BE2C (cell line): ENCODE measurements at regions not wholly inside any gene's neighbourhood (a gene's known extent, or its start where the extent isn't known, plus 50 kb on each side); places are given as distances from the start of the nearest gene placed in this dataset.

Experiments used
- DNase-seq: peaks from one replicate; pipeline ENCODE4 v3.0.0-alpha.2; 2020
- H3K27me3 ChIP-seq: fragments of 250-450 bp; sonication (Bioruptor Pico); 2 replicates; pipeline ENCODE4 v1.5.1; 2020; ENCODE audit warnings: mild to moderate bottlenecking
- H3K36me3 ChIP-seq: fragments of 250-450 bp; sonication (Bioruptor Pico); 2 replicates; pipeline ENCODE4 v1.5.1; 2020; ENCODE audit warnings: mild to moderate bottlenecking
- H3K4me1 ChIP-seq: fragments of 250-450 bp; sonication (Bioruptor Pico); 2 replicates; pipeline ENCODE4 v1.5.1; 2020
- H3K4me3 ChIP-seq: 2 replicates; pipeline ENCODE4 v1.5.1; 2011; ENCODE audit warnings: low read depth, low read length
- H3K9me3 ChIP-seq: fragments of 250-450 bp; sonication (Bioruptor Pico); 2 replicates; pipeline ENCODE4 v1.5.1; 2020
- TF ChIP-seq, protein P1 (sequence below): IDR thresholded peaks from 2 replicates; pipeline ENCODE4 v1.5.1; 2012; ENCODE audit warnings: mild to moderate bottlenecking, low read depth, low read length

DNA sequence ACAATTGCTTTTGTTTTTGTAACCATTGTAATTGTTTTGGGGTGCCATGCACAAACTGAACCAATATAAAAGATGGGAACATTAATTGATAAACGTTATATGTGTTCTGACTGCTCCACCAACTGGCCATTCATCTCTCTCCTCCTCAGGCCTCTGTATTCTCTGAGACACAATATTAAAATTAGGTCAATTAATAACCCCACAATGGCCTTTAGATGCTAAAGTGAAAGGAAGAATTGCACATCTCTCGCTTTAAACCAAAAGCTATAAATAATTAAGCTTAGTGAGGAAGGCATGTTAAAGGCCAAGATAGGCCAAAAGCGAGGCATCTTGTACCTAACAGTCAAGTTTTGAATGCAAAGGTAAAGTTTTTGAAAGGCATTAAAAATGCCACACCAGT is 448.4 kb upstream of the ITGA1 start:
- Histone ChIP-seq H3K36me3 (no peaks in the 10 kb centered on the region), H3K4me1 (peaks cover 13% of the 10 kb centered on the region), H3K4me3 (no peak overlapping the region), H3K9me3 (no peaks in the 10 kb centered on the region), H3K27me3 (no peaks in the 10 kb centered on the region)
- DNase-seq = no peak
- TF ChIP-seq, protein P1, sequence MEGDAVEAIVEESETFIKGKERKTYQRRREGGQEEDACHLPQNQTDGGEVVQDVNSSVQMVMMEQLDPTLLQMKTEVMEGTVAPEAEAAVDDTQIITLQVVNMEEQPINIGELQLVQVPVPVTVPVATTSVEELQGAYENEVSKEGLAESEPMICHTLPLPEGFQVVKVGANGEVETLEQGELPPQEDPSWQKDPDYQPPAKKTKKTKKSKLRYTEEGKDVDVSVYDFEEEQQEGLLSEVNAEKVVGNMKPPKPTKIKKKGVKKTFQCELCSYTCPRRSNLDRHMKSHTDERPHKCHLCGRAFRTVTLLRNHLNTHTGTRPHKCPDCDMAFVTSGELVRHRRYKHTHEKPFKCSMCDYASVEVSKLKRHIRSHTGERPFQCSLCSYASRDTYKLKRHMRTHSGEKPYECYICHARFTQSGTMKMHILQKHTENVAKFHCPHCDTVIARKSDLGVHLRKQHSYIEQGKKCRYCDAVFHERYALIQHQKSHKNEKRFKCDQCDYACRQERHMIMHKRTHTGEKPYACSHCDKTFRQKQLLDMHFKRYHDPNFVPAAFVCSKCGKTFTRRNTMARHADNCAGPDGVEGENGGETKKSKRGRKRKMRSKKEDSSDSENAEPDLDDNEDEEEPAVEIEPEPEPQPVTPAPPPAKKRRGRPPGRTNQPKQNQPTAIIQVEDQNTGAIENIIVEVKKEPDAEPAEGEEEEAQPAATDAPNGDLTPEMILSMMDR = peak; percentile 16; the same call in 1 of the 2 replicates

DNA sequence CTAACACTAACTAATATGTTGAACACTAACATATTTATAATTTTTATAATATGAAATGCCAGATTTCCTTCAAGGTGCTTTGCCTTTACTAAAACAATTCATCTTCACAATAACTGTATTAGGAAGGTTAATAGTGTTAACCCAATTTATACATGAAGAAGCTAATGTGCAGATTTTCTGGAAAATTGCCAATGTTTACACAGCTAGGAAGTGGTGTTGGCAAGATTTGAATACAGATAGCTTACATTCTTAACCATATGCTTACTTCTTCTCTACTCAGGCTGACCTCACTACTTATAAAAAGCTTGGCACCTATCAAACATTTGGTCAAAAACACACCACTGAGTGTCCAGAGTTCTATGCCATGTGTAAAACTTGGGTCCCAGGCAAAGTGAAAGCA is 445.4 kb upstream of the ITGA1 start:
- H3K4me3 ChIP-seq = no peak overlapping the region
- DNase-seq = no peak
- H3K4me1 ChIP-seq = peaks cover 12% of the 10 kb centered on the region
- H3K36me3 ChIP-seq = no peaks in the 10 kb centered on the region
- no peaks in the 10 kb centered on the region for H3K27me3 ChIP-seq
- TF ChIP-seq, protein P1 = no peak
- H3K9me3 ChIP-seq = no peaks in the 10 kb centered on the region

DNA sequence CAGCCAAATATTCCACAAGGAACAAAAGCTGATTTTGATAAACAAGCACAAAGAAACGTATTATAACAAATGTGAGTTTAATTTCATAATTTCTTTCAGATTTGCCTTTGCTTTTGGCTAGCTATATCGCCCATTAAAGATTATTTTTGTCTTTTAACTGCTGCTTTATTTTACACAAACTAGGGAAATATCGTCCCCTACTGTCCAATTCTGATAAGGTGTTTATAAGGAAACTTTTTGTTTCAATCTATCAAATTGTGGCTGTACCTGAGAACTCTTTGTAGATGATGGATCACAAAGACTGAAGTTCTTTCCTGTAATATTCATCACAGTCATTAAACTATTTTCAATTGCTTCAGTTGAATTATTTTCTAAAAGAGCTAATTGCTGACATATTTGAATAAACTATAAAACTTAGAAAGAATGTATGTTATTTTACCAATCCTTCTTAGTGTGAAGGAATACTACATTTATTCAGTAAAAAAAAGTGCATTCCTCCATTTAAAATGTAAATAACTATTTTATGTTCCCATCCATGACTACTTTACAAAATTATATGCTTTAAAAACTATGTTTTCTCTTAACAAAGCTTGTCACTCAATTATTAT is 431.3 kb upstream of the ITGA1 start:
- Histone ChIP-seq H3K36me3 (no peaks in the 10 kb centered on the region), H3K4me1 (peaks cover 16% of the 10 kb centered on the region), H3K9me3 (no peaks in the 10 kb centered on the region), H3K27me3 (no peaks in the 10 kb centered on the region), H3K4me3 (no peak overlapping the region)
- TF ChIP-seq, protein P1 = peak; percentile 91
- DNase-seq = no peak

DNA sequence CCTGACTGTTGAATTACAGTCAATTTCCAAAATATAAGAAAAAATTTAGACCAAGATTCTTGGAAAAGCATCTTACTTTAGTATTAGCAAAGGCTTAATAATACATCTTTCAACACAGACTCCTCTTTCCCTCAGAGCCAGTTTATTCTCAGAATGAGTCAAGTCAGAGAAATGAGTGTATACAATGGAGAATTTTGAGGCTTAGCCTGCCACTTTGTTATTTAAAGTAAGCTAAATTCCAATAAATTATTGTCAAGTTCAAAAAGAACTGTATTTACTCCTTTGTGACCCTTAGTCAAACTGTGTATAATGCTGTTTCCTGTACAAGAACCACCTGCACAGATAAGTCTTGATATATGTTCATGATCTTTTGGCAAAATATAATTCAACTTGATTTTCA is 428.5 kb upstream of the ITGA1 start:
- Histone ChIP-seq H3K36me3 (no peaks in the 10 kb centered on the region), H3K27me3 (no peaks in the 10 kb centered on the region), H3K4me3 (no peak overlapping the region), H3K9me3 (no peaks in the 10 kb centered on the region), H3K4me1 (peaks cover 16% of the 10 kb centered on the region)
- no peak for DNase-seq
- TF ChIP-seq, protein P1 = no peak

DNA sequence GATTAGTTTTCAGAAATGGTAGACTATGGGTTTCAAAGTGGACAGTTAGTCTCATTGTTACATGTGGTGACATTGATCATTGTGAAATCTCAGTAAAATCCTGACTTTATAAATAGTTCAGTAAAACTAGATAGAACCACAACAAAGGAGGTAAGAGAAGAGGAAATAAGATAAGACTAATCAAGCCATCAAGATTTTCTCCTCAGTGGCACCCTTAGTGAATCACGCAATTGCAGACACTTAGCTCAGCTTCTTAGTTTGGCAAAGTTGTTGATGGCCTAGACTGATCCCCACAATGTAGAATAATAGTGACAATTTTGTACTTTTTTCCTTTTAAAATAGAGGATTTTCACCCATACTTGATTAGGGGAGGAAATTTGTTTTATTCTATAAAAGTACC is 426.7 kb upstream of the ITGA1 start:
- H3K27me3 ChIP-seq = no peaks in the 10 kb centered on the region
- H3K4me1 ChIP-seq = peaks cover 14% of the 10 kb centered on the region
- H3K9me3 ChIP-seq = no peaks in the 10 kb centered on the region
- TF ChIP-seq, protein P1 = no peak
- H3K36me3 ChIP-seq = no peaks in the 10 kb centered on the region
- DNase-seq = no peak
- no peak overlapping the region for H3K4me3 ChIP-seq

DNA sequence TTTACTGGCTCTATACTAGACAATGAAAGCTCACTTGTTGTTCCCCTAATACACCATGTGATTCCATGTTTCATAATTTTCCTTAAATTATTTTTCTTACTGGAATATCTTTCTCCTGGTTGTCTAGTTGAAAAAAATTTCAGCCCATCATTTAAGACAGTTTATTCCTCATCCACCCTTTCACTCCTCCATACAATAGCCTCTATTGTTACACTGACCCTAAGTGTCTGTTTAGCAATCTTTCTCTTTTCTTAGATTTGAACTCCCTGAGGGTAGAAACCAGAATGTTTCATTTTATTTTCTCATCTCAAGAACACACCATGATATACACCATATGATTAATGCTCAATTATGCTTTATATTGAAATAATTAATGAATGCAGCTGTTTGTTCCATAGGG is 413.4 kb upstream of the ITGA1 start:
- TF ChIP-seq, protein P1 = no peak
- Histone ChIP-seq H3K9me3 (no peaks in the 10 kb centered on the region), H3K36me3 (no peaks in the 10 kb centered on the region), H3K27me3 (no peaks in the 10 kb centered on the region), H3K4me3 (no peak overlapping the region), H3K4me1 (no peaks in the 10 kb centered on the region)
- no peak for DNase-seq
